ENCODE measurements at regions not wholly inside any gene's neighbourhood (a gene's known extent, or its start where the extent isn't known, plus 50 kb on each side); places are given as distances from the start of the nearest gene placed in this dataset.

GRCh38 chr4:62804075-62804474, 1603.9 kb downstream of the ADGRL3 start:
- no peaks in the 10 kb centered on the region for H3K4me1 ChIP-seq (ENCODE audit: insufficient read depth)
- H3K9me2 ChIP-seq (replicated peaks; ENCODE audit: insufficient read depth): no peaks in the 10 kb centered on the region
- no peaks in the 10 kb centered on the region for H3K27me3 ChIP-seq
- no peaks in the 10 kb centered on the region for H3K36me3 ChIP-seq (replicated peaks; ENCODE audit: insufficient read depth, low read depth)
- WGBS (ENCODE audit: low lambda C conversion rate, missing lambda C conversion rate): 71% methylated on average over 2 of the region's 2 CpGs
- no peaks in the 10 kb centered on the region for H3K79me2 ChIP-seq
- no peaks in the 10 kb centered on the region for H3K9me3 ChIP-seq (ENCODE audit: low read depth)
- H3K4me2 ChIP-seq: no peak overlapping the region
- no peak for TF ChIP-seq EZH2 (IDR thresholded peaks at IDR 0.05; ENCODE audit: borderline replicate concordance)
- no peak for TF ChIP-seq CTCF (IDR thresholded peaks at IDR 0.05; ENCODE audit: poor library complexity)
- no peak for TF ChIP-seq EZH2phosphoT487 (IDR thresholded peaks at IDR 0.05; ENCODE audit: low read depth, severe bottlenecking, unreplicated experiment)
- H3K27ac ChIP-seq: no peak overlapping the region
- DNase-seq (ENCODE audit: low spot score): no peak
- no peak overlapping the region for H2AFZ ChIP-seq
- H3K4me3 ChIP-seq: no peak overlapping the region
- H4K20me1 ChIP-seq (ENCODE audit: insufficient read depth, poor library complexity, severe bottlenecking): no peaks in the 10 kb centered on the region

DNA sequence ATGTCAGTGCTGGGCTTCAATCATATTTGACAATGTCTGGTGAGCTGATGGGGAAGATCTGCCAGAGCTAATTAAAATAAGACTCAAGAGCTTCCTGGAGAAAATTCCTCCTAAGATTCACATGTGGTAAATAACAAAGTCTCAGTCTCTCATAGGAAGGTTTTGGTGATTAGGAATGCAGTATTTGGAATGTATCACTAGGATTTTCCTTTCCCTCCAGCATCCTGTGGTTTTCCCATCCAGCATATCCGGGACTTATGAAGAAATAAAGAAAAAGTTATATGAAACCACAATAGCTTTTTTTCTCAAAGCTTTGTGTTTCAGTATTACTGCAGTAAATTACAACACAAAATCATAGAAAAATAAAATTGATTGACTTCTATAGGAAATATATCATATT, 1597.1 kb downstream of the ADGRL3 start:
- no peaks in the 10 kb centered on the region for H4K20me1 ChIP-seq (ENCODE audit: insufficient read depth, poor library complexity, severe bottlenecking)
- no peaks in the 10 kb centered on the region for H3K79me2 ChIP-seq
- no peaks in the 10 kb centered on the region for H3K9me2 ChIP-seq (replicated peaks; ENCODE audit: insufficient read depth)
- no peak for DNase-seq (ENCODE audit: low spot score)
- H3K27me3 ChIP-seq: no peaks in the 10 kb centered on the region
- no peak overlapping the region for H3K4me2 ChIP-seq
- no peaks in the 10 kb centered on the region for H3K4me1 ChIP-seq (ENCODE audit: insufficient read depth)
- no peak overlapping the region for H2AFZ ChIP-seq
- no peak for TF ChIP-seq EZH2 (IDR thresholded peaks at IDR 0.05; ENCODE audit: borderline replicate concordance)
- TF ChIP-seq EZH2phosphoT487 (IDR thresholded peaks at IDR 0.05; ENCODE audit: low read depth, severe bottlenecking, unreplicated experiment): no peak
- TF ChIP-seq CTCF (IDR thresholded peaks at IDR 0.05; ENCODE audit: poor library complexity): no peak
- 80% methylated on average over 1 of the region's 1 CpG for WGBS (ENCODE audit: low lambda C conversion rate, missing lambda C conversion rate)
- H3K4me3 ChIP-seq: no peak overlapping the region
- no peak overlapping the region for H3K27ac ChIP-seq
- H3K36me3 ChIP-seq (replicated peaks; ENCODE audit: insufficient read depth, low read depth): no peaks in the 10 kb centered on the region
- no peaks in the 10 kb centered on the region for H3K9me3 ChIP-seq (ENCODE audit: low read depth)

- WGBS (ENCODE audit: low lambda C conversion rate, missing lambda C conversion rate): 87% methylated on average over 2 of the region's 2 CpGs
- Histone ChIP-seq H3K27me3 (no peaks in the 10 kb centered on the region), H3K9me3 (ENCODE audit: low read depth) (no peaks in the 10 kb centered on the region), H4K20me1 (ENCODE audit: insufficient read depth, poor library complexity, severe bottlenecking) (no peaks in the 10 kb centered on the region), H2AFZ (no peak overlapping the region), H3K9me2 (replicated peaks; ENCODE audit: insufficient read depth) (no peaks in the 10 kb centered on the region), H3K4me2 (no peak overlapping the region), H3K36me3 (replicated peaks; ENCODE audit: insufficient read depth, low read depth) (no peaks in the 10 kb centered on the region), H3K4me3 (no peak overlapping the region), H3K4me1 (ENCODE audit: insufficient read depth) (no peaks in the 10 kb centered on the region), H3K27ac (no peak overlapping the region), H3K79me2 (no peaks in the 10 kb centered on the region)
- TF ChIP-seq EZH2 (IDR thresholded peaks at IDR 0.05; ENCODE audit: borderline replicate concordance) (no peak), EZH2phosphoT487 (IDR thresholded peaks at IDR 0.05; ENCODE audit: low read depth, severe bottlenecking, unreplicated experiment) (no peak), CTCF (IDR thresholded peaks at IDR 0.05; ENCODE audit: poor library complexity) (no peak)
- no peak for DNase-seq (ENCODE audit: low spot score)
Observed at GRCh38 chr4:62791386-62791785, 1591.3 kb downstream of the ADGRL3 start.
